Natural killer cell (primary cell): ENCODE measurements at regions not wholly inside any gene's neighbourhood (a gene's known extent, or its start where the extent isn't known, plus 50 kb on each side); places are given as distances from the start of the nearest gene placed in this dataset.
"Not testable (repeated sequence)": the region's sequence is repeated elsewhere in the genome, so short reads cannot be mapped to it uniquely, and the experiment has no call there.

Experiments
- ATAC-seq, 3 donors: fragments of 150-1000 bp in 2 of 3; fragments of 200-7000 bp in 1 of 3; cut with Tn5 transposase; 1 replicate in 1 of 3; 2 replicates in 2 of 3; pipeline ENCODE4 v1.10.0; 2021; ENCODE audit warnings: mild to moderate bottlenecking in 2 of 3, moderate library complexity in 2 of 3
- DNase-seq, 2 donors: peaks; one replicate each; pipeline versions ENCODE4 v3.0.0 to v3.0.0-alpha.2; 2013 to 2021; ENCODE audit warnings: mixed read lengths in 1 of 2
- H3K27ac ChIP-seq: one replicate; pipeline ENCODE4 v1.5.1; 2013; ENCODE audit warnings: mild to moderate bottlenecking, low read length
- H3K27me3 ChIP-seq: one replicate; pipeline ENCODE4 v1.6.1; 2013; ENCODE audit warnings: low read length; ENCODE audit not compliant: control insufficient read depth, insufficient read depth
- H3K36me3 ChIP-seq: one replicate; pipeline ENCODE4 v1.6.1; 2013; ENCODE audit warnings: low read length; ENCODE audit not compliant: control insufficient read depth, insufficient read depth
- H3K4me1 ChIP-seq: one replicate; pipeline ENCODE4 v1.6.1; 2013; ENCODE audit warnings: low read length; ENCODE audit not compliant: control insufficient read depth, insufficient read depth
- H3K4me3 ChIP-seq: one replicate; pipeline ENCODE4 v1.5.1; 2013; ENCODE audit warnings: low read length
- H3K9me3 ChIP-seq: one replicate; pipeline ENCODE4 v1.6.1; 2013; ENCODE audit warnings: low read length; ENCODE audit not compliant: control insufficient read depth, insufficient read depth
- H3K27ac Mint-ChIP-seq, 2 donors: one replicate each; pipeline ENCODE4 v1.8.0; 2022; ENCODE audit warnings: mild to moderate bottlenecking in 2 of 2, mixed read lengths in 2 of 2, moderate library complexity in 1 of 2
- H3K27me3 Mint-ChIP-seq, 2 donors: one replicate each; pipeline ENCODE4 v1.8.0; 2022; ENCODE audit warnings: low read depth in 2 of 2, mixed read lengths in 2 of 2
- H3K36me3 Mint-ChIP-seq: one replicate; pipeline ENCODE4 v1.8.0; 2022; ENCODE audit warnings: mixed read lengths
- H3K4me1 Mint-ChIP-seq, 2 donors: one replicate each; pipeline ENCODE4 v1.8.0; 2022; ENCODE audit warnings: mixed read lengths in 2 of 2
- H3K4me3 Mint-ChIP-seq: one replicate; pipeline ENCODE4 v1.8.0; 2022; ENCODE audit warnings: mild to moderate bottlenecking, moderate library complexity, mixed read lengths
- H3K9me3 Mint-ChIP-seq, 2 donors: one replicate each; pipeline ENCODE4 v1.8.0; 2022; ENCODE audit warnings: mixed read lengths in 2 of 2
- CTCF ChIP-seq: fragments of 200-600 bp; IDR thresholded peaks from one replicate; pipeline ENCODE4 v1.8.0; 2022; ENCODE audit warnings: antibody characterized with exemption
- WGBS: methylation state at CpG from one replicate; pipeline ENCODE4 v1.1.7; 2013; ENCODE audit warnings: missing lambda C conversion rate; ENCODE audit not compliant: insufficient coverage; 5-methylcytosine and 5-hydroxymethylcytosine counted together
- intact Hi-C: fragments of 100-400 bp; cut with micrococcal nuclease; formaldehyde crosslinking; loops from one replicate; pipeline ENCODE4 v1.14.2; 2022

GRCh38 chr10:128191847-128192246 lies 65.6 kb upstream of the MKI67 start:
- Mint-ChIP-seq H3K9me3 (no peaks in the 10 kb centered on the region), H3K4me1 (peaks cover 20 to 25% of the 10 kb centered on the region in 2 donors), H3K27ac (no peak overlapping the region), H3K4me3 (no peak overlapping the region), H3K27me3 (no peaks in the 10 kb centered on the region), H3K36me3 (no peaks in the 10 kb centered on the region)
- no peaks in the 10 kb centered on the region for H3K36me3 ChIP-seq
- H3K4me3 ChIP-seq = no peak overlapping the region
- H3K9me3 ChIP-seq = no peaks in the 10 kb centered on the region
- 74% methylated on average over 4 of the region's 5 CpGs for WGBS
- no peak for DNase-seq
- H3K27me3 ChIP-seq = no peaks in the 10 kb centered on the region
- TF ChIP-seq CTCF = no peak
- intact Hi-C loops = no loop called here
- no peak overlapping the region for H3K27ac ChIP-seq
- ATAC-seq = no peak
- peaks cover 19% of the 10 kb centered on the region for H3K4me1 ChIP-seq

- DNase-seq, H3K9me3 ChIP-seq, H3K4me3 ChIP-seq, intact Hi-C loops, ATAC-seq, H3K27me3 ChIP-seq, H3K36me3 Mint-ChIP-seq, H3K36me3 ChIP-seq, H3K4me3 Mint-ChIP-seq, H3K9me3 Mint-ChIP-seq, H3K4me1 Mint-ChIP-seq, H3K27me3 Mint-ChIP-seq, H3K4me1 ChIP-seq, H3K27ac Mint-ChIP-seq, H3K27ac ChIP-seq: not testable (repeated sequence)
- 91% methylated on average over 2 of the region's 2 CpGs for WGBS
These were observed 75.6 kb upstream of the MKI67 start for GRCh38 chr10:128201826-128202225.

GRCh38 chr10:128203028-128203427 lies 76.8 kb upstream of the MKI67 start:
- peaks cover 0 to 5% of the 10 kb centered on the region in 2 donors for H3K4me1 Mint-ChIP-seq
- Histone ChIP-seq H3K4me1 (no peaks in the 10 kb centered on the region), H3K27me3 (no peaks in the 10 kb centered on the region), H3K9me3 (no peaks in the 10 kb centered on the region), H3K27ac (no peak overlapping the region), H3K36me3 (no peaks in the 10 kb centered on the region), H3K4me3 (no peak overlapping the region)
- no peak overlapping the region for H3K4me3 Mint-ChIP-seq
- no peak overlapping the region for H3K27ac Mint-ChIP-seq
- ATAC-seq = no peak
- TF ChIP-seq CTCF = no peak
- intact Hi-C loops = no loop called here
- no peaks in the 10 kb centered on the region for H3K36me3 Mint-ChIP-seq
- peaks cover 0 to 3% of the 10 kb centered on the region in 2 donors for H3K9me3 Mint-ChIP-seq
- no peak for DNase-seq
- peaks cover 0 to 6% of the 10 kb centered on the region in 2 donors for H3K27me3 Mint-ChIP-seq

GRCh38 chr10:128205591-128205990 lies 79.4 kb upstream of the MKI67 start:
- 90% methylated on average over 2 of the region's 3 CpGs for WGBS
- H3K36me3 ChIP-seq, H3K4me1 ChIP-seq, H3K4me3 ChIP-seq, H3K9me3 Mint-ChIP-seq, H3K27me3 ChIP-seq, H3K36me3 Mint-ChIP-seq, DNase-seq, ATAC-seq, H3K27ac Mint-ChIP-seq, H3K27ac ChIP-seq, intact Hi-C loops, H3K27me3 Mint-ChIP-seq, H3K4me3 Mint-ChIP-seq, H3K4me1 Mint-ChIP-seq, H3K9me3 ChIP-seq: not testable (repeated sequence)

- intact Hi-C loops = no loop called here
- Mint-ChIP-seq H3K4me1 (peaks cover 2 to 9% of the 10 kb centered on the region in 2 donors), H3K27ac (no peak overlapping the region), H3K36me3 (no peaks in the 10 kb centered on the region), H3K27me3 (peaks cover 0 to 6% of the 10 kb centered on the region in 2 donors), H3K4me3 (no peak overlapping the region), H3K9me3 (peaks cover 0 to 3% of the 10 kb centered on the region in 2 donors)
- no peak for DNase-seq
- Histone ChIP-seq H3K27me3 (no peaks in the 10 kb centered on the region), H3K27ac (no peak overlapping the region), H3K36me3 (no peaks in the 10 kb centered on the region), H3K4me3 (no peak overlapping the region), H3K9me3 (no peaks in the 10 kb centered on the region), H3K4me1 (peaks cover 13% of the 10 kb centered on the region)
- 90% methylated on average over 4 of the region's 4 CpGs for WGBS
- no peak for ATAC-seq
- TF ChIP-seq CTCF = no peak
These were observed 80.5 kb upstream of the MKI67 start for GRCh38 chr10:128206676-128207075.
